CD4-positive, alpha-beta T cell (primary cell): ENCODE measurements at regions not wholly inside any gene's neighbourhood (a gene's known extent, or its start where the extent isn't known, plus 50 kb on each side); places are given as distances from the start of the nearest gene placed in this dataset.

Experiments
- ATAC-seq: fragments of 200-7000 bp; cut with Tn5 transposase; one replicate; pipeline ENCODE4 v1.10.0; 2022; ENCODE audit warnings: mild to moderate bottlenecking; ENCODE audit not compliant: poor library complexity
- CTCF ChIA-PET: fragments of 350-600 bp; sonication (Branson Sonifier 250); formaldehyde crosslinking; loops from one replicate; lab custom pipeline; 2021; ENCODE audit warnings: antibody characterized with exemption, inconsistent platforms; lab: Charles Lee
- POLR2A ChIA-PET: fragments of 350-600 bp; sonication (Branson Sonifier 250); formaldehyde crosslinking; loops from one replicate; lab custom pipeline; 2021; ENCODE audit warnings: antibody characterized with exemption, inconsistent platforms; lab: Charles Lee
- DNase-seq, 14 experiments: peaks; one replicate each; pipeline ENCODE4 v3.0.0-alpha.2; 2013 to 2020; ENCODE audit warnings: mixed read lengths in 2 of 14
- H3K27ac ChIP-seq, 2 donors: one replicate each; pipeline versions ENCODE4 v1.5.1 to v1.7.0; 2013; ENCODE audit warnings: low read length in 2 of 2, low read depth in 1 of 2, mild to moderate bottlenecking in 1 of 2
- H3K27me3 ChIP-seq, 2 experiments: 1 replicate in 1 of 2; 2 replicates in 1 of 2; pipeline versions ENCODE4 v1.6.1 to v1.7.0; 2013; ENCODE audit warnings: low read length in 2 of 2, control low read depth in 1 of 2, mild to moderate bottlenecking in 1 of 2, moderate library complexity in 1 of 2; ENCODE audit not compliant: insufficient read depth in 2 of 2, control insufficient read depth in 1 of 2
- H3K36me3 ChIP-seq: one replicate; pipeline ENCODE4 v1.6.1; 2013; ENCODE audit warnings: low read length, control low read depth; ENCODE audit not compliant: insufficient read depth
- H3K4me1 ChIP-seq: one replicate; pipeline ENCODE4 v1.6.1; 2013; ENCODE audit warnings: low read length, control low read depth; ENCODE audit not compliant: insufficient read depth
- H3K4me3 ChIP-seq: one replicate; pipeline ENCODE4 v1.5.1; 2013; ENCODE audit warnings: mild to moderate bottlenecking, low read length, moderate library complexity
- H3K9me3 ChIP-seq, 2 experiments: 1 replicate in 1 of 2; 2 replicates in 1 of 2; pipeline versions ENCODE4 v1.6.1 to v1.7.0; 2013; ENCODE audit warnings: low read length in 2 of 2, mild to moderate bottlenecking in 2 of 2, control low read depth in 1 of 2, moderate library complexity in 1 of 2; ENCODE audit not compliant: control insufficient read depth in 1 of 2, insufficient read depth in 1 of 2
- H3K27ac Mint-ChIP-seq: one replicate; pipeline ENCODE4 v1.8.0; 2020; ENCODE audit warnings: mixed read lengths
- H3K27me3 Mint-ChIP-seq: one replicate; pipeline ENCODE4 v1.8.0; 2021; ENCODE audit warnings: mixed read lengths
- H3K36me3 Mint-ChIP-seq: one replicate; pipeline ENCODE4 v1.8.0; 2021; ENCODE audit warnings: low read depth, mixed read lengths
- H3K4me1 Mint-ChIP-seq: one replicate; pipeline ENCODE4 v1.8.0; 2021; ENCODE audit warnings: low read depth, mixed read lengths
- H3K4me3 Mint-ChIP-seq: one replicate; pipeline ENCODE4 v1.8.0; 2020; ENCODE audit warnings: mild to moderate bottlenecking, mixed read lengths
- H3K9me3 Mint-ChIP-seq: one replicate; pipeline ENCODE4 v1.8.0; 2020; ENCODE audit warnings: mixed read lengths
- intact Hi-C, 2 experiments: fragments of 100-400 bp; cut with DNase I in 1 of 2; cut with micrococcal nuclease in 1 of 2; formaldehyde crosslinking; loops; one replicate each; pipeline versions ENCODE4 v1.15.1 to v1.9.0; 2023 to 2025; cut with DNase I, micrococcal nuclease
- TF ChIP-seq, protein P1 (sequence below): fragments of 200-600 bp; IDR thresholded peaks from one replicate; pipeline ENCODE4 v1.8.0; 2022; ENCODE audit warnings: antibody characterized with exemption, mild to moderate bottlenecking

DNA sequence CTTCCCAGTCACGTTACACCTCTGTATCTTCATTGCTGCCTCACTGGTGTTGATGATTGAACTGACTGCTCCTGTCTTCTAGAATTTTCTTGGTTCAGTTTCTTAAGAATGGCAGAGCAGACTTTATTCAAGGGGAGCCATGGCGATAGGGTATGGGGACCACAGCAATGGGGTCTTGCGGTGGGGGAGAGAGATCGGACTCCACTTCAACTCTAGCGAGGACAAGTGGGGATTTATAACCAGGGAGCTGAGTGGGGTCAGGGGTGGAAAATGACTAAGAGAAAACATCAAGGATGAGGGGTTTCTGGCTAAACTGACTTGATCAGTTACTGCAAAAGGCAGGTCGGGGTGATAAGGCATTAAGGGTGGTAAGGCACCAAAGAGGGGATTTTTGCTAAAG, 156.4 kb downstream of the CD83 start:
- Histone ChIP-seq H3K27me3 (no peaks in the 10 kb centered on the region), H3K27ac (no peak overlapping the region), H3K4me3 (no peak overlapping the region), H3K36me3 (no peaks in the 10 kb centered on the region), H3K9me3 (peaks cover 3 to 5% of the 10 kb centered on the region in 2 experiments), H3K4me1 (peaks cover 58% of the 10 kb centered on the region)
- Mint-ChIP-seq H3K36me3 (no peaks in the 10 kb centered on the region), H3K9me3 (no peaks in the 10 kb centered on the region), H3K27me3 (no peaks in the 10 kb centered on the region), H3K27ac (peak overlapping the region; percentile 59), H3K4me3 (no peak overlapping the region), H3K4me1 (peaks cover 86% of the 10 kb centered on the region)
- no peak for DNase-seq
- ATAC-seq = no peak
- intact Hi-C loops = loop anchor here in 1 of 2 experiments (10.0 kb wide), 1 partner anchor 361 kb away; no protein-coding TSS in a partner anchor
- ChIA-PET CTCF (no interaction called here), POLR2A (no interaction called here)
- TF ChIP-seq, protein P1, sequence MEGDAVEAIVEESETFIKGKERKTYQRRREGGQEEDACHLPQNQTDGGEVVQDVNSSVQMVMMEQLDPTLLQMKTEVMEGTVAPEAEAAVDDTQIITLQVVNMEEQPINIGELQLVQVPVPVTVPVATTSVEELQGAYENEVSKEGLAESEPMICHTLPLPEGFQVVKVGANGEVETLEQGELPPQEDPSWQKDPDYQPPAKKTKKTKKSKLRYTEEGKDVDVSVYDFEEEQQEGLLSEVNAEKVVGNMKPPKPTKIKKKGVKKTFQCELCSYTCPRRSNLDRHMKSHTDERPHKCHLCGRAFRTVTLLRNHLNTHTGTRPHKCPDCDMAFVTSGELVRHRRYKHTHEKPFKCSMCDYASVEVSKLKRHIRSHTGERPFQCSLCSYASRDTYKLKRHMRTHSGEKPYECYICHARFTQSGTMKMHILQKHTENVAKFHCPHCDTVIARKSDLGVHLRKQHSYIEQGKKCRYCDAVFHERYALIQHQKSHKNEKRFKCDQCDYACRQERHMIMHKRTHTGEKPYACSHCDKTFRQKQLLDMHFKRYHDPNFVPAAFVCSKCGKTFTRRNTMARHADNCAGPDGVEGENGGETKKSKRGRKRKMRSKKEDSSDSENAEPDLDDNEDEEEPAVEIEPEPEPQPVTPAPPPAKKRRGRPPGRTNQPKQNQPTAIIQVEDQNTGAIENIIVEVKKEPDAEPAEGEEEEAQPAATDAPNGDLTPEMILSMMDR = no peak

DNA sequence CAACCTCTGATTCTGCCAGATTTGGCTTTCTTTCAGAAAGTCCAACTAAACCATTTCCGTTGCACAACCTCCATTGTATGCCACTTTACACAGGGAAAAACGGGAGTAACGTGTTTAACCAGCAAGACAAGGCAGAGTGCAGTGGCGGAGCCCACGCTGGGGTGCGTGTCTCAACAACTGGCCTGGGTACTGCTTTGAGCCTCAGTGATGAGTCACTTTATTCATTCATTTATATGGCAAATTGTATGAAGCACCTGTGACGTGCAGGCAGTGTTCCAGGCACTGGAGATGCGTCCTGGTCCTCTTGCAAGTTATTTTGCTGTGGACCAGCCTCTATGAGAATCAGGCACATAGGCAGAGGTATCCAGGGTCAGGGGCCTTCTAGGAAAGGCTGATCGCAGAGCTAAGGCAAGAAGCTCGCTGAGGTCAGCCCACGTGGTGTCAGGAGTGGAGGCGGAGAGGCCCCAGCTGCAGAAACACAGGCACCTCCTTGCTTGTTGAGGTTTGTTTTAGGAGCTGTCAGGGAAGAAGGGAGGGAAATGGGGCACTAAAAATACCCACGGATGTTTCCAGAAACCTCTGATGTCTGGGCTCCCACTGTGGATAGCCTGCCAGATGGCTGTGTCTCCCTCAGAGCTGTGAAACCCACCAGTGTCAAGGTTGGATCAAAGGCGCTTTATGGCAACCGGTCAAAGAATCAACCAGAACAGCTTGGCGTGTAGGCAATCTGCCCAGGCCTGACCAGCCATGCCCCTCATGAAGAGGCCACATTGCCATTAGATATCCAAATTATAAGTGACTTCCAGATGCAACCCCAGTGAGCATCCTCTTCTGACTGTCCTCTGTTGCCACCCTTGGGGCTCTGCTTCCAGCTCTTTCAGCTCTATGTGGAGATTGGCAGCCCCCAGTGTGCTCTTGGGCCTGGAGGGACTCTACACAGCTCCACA, 157.2 kb downstream of the CD83 start:
- Mint-ChIP-seq H3K4me1 (peaks cover 85% of the 10 kb centered on the region), H3K27me3 (no peaks in the 10 kb centered on the region), H3K4me3 (peak overlapping the region; percentile 55), H3K27ac (peak overlapping the region; percentile 85), H3K36me3 (no peaks in the 10 kb centered on the region), H3K9me3 (no peaks in the 10 kb centered on the region)
- ChIA-PET CTCF (no interaction called here), POLR2A (interaction anchor here (0.7 to 1.3 kb wide), 2 partner anchors 510 to 974 kb away, joined by 3 to 4 read pairs; no protein-coding TSS in a partner anchor)
- Histone ChIP-seq H3K9me3 (peaks cover 3 to 5% of the 10 kb centered on the region in 2 experiments), H3K36me3 (no peaks in the 10 kb centered on the region), H3K27me3 (no peaks in the 10 kb centered on the region), H3K27ac (no peak overlapping the region), H3K4me1 (peaks cover 53% of the 10 kb centered on the region), H3K4me3 (no peak overlapping the region)
- DNase-seq (no peak), ATAC-seq (no peak)
- intact Hi-C loops = loop anchor here (5.0 to 10.0 kb wide), 4 partner anchors 48 to 972 kb away; partner anchors contain the start of gene JARID2 (in 1 of the 2)
- TF ChIP-seq, protein P1 = no peak

DNA sequence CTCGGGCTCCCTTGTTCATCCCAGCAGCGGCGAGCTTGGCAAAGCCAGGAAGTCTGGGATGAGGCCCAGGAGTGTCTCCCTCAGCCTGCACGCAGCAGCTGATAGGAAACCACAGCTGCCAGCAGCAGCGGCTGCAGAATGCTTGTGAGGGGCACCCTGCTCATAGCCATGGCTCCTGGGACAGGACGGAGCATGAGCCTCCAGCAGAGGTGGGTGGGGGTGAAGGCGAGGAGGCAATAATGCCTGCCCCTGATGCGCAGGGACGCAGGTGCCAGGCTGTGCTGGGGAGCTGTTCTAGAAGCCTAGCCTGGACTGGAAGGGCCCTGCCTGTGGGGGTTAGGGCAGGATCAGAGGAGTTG, 157.9 kb downstream of the CD83 start:
- H3K36me3 Mint-ChIP-seq = no peaks in the 10 kb centered on the region
- peak in 1 of 14 experiments; percentile 6 for DNase-seq
- H3K27me3 Mint-ChIP-seq = no peaks in the 10 kb centered on the region
- ChIA-PET CTCF (no interaction called here), POLR2A (interaction anchor here (0.7 to 2.2 kb wide), 3 partner anchors 64 to 973 kb away, joined by 3 to 12 read pairs (median 4); no protein-coding TSS in a partner anchor)
- peaks cover 83% of the 10 kb centered on the region for H3K4me1 Mint-ChIP-seq
- Histone ChIP-seq H3K27me3 (no peaks in the 10 kb centered on the region), H3K9me3 (peaks cover 3 to 5% of the 10 kb centered on the region in 2 experiments), H3K4me1 (peaks cover 48% of the 10 kb centered on the region), H3K36me3 (no peaks in the 10 kb centered on the region), H3K4me3 (no peak overlapping the region), H3K27ac (no peak overlapping the region)
- H3K4me3 Mint-ChIP-seq = no peak overlapping the region
- no peaks in the 10 kb centered on the region for H3K9me3 Mint-ChIP-seq
- no peak for ATAC-seq
- intact Hi-C loops = loop anchor here (5.0 to 10.0 kb wide), 4 partner anchors 48 to 972 kb away; partner anchors contain the start of gene JARID2 (in 1 of the 2)
- TF ChIP-seq, protein P1 = no peak
- H3K27ac Mint-ChIP-seq = peak overlapping the region; percentile 85
